Breast epithelium (tissue), 4 donors: ENCODE measurements at regions not wholly inside any gene's neighbourhood (a gene's known extent, or its start where the extent isn't known, plus 50 kb on each side); places are given as distances from the start of the nearest gene placed in this dataset.

Experiments used
- DNase-seq, 2 donors: peaks; one replicate each; pipeline ENCODE4 v3.0.0-alpha.2; 2019; ENCODE audit warnings: low spot score in 2 of 2
- H3K27ac ChIP-seq, 2 donors: fragments of 200-600 bp; sonication (generic) in 1 of 2; one replicate each; pipeline ENCODE4 v1.5.1; 2016 to 2019; ENCODE audit warnings: mild to moderate bottlenecking in 1 of 2
- H3K27me3 ChIP-seq, 2 donors: fragments of 200-600 bp; sonication (generic) in 1 of 2; one replicate each; pipeline versions ENCODE4 v1.5.1 to v1.6.0; 2017 to 2019; ENCODE audit warnings: control low read depth in 1 of 2, mild to moderate bottlenecking in 1 of 2
- H3K36me3 ChIP-seq: fragments of 200-600 bp; one replicate; pipeline ENCODE4 v1.5.1; 2019
- H3K4me1 ChIP-seq, 2 donors: fragments of 200-600 bp; sonication (generic); one replicate each; pipeline ENCODE4 v1.5.1; 2016 to 2019; ENCODE audit warnings: control low read depth in 1 of 2
- H3K4me3 ChIP-seq, 3 donors: fragments of 200-600 bp; sonication (generic); 1 replicate in 2 of 3; 2 replicates in 1 of 3; pipeline ENCODE4 v1.5.1; 2016 to 2019; ENCODE audit warnings: mild to moderate bottlenecking in 3 of 3, moderate library complexity in 2 of 3
- H3K9me3 ChIP-seq, 2 donors: fragments of 200-600 bp; sonication (generic) in 1 of 2; one replicate each; pipeline ENCODE4 v1.5.1; 2016 to 2019; ENCODE audit warnings: control low read depth in 1 of 2
- CTCF ChIP-seq, 3 donors: fragments of 450-650 bp; IDR thresholded peaks; one replicate each; pipeline ENCODE4 v1.5.1; 2016 to 2017; ENCODE audit warnings: antibody characterized with exemption in 3 of 3, mild to moderate bottlenecking in 3 of 3, moderate library complexity in 3 of 3
- POLR2A ChIP-seq: fragments of 450-650 bp; IDR thresholded peaks from one replicate; pipeline ENCODE4 v1.6.1; 2016; ENCODE audit warnings: antibody characterized with exemption, mild to moderate bottlenecking, moderate library complexity
- POLR2AphosphoS5 ChIP-seq, 3 donors: sonication (generic); formaldehyde crosslinking; IDR thresholded peaks; one replicate each; pipeline ENCODE4 v1.6.1; 2017; ENCODE audit warnings: antibody characterized with exemption in 3 of 3
- intact Hi-C: fragments of 100-400 bp; cut with DNase I; formaldehyde crosslinking; loops from one replicate; pipeline ENCODE4 v1.15.1; 2023; ENCODE audit warnings: low total_unique reads

GRCh38 chr3:30225021-30225420 lies 381.4 kb upstream of the TGFBR2 start:
- H3K27ac ChIP-seq = no peak overlapping the region
- intact Hi-C loops = no loop called here
- H3K27me3 ChIP-seq = no peaks in the 10 kb centered on the region
- no peak overlapping the region for H3K4me3 ChIP-seq
- DNase-seq = no peak
- H3K36me3 ChIP-seq = no peaks in the 10 kb centered on the region
- no peaks in the 10 kb centered on the region for H3K9me3 ChIP-seq
- TF ChIP-seq POLR2A (no peak), CTCF (IDR thresholded peaks at IDR 0.05) (no peak), POLR2AphosphoS5 (IDR thresholded peaks at IDR 0.05) (no peak)
- H3K4me1 ChIP-seq = no peaks in the 10 kb centered on the region

- no peak overlapping the region for H3K27ac ChIP-seq
- H3K36me3 ChIP-seq = no peaks in the 10 kb centered on the region
- H3K4me1 ChIP-seq = no peaks in the 10 kb centered on the region
- DNase-seq = no peak
- H3K4me3 ChIP-seq = no peak overlapping the region
- TF ChIP-seq CTCF (IDR thresholded peaks at IDR 0.05) = no peak
- intact Hi-C loops = no loop called here
- no peaks in the 10 kb centered on the region for H3K9me3 ChIP-seq
- H3K27me3 ChIP-seq = no peaks in the 10 kb centered on the region
Measured at GRCh38 chr3:30226601-30227151, 379.7 kb upstream of the TGFBR2 start.

GRCh38 chr3:30227571-30228301 lies 378.7 kb upstream of the TGFBR2 start:
- DNase-seq = no peak
- H3K27me3 ChIP-seq = no peaks in the 10 kb centered on the region
- H3K4me1 ChIP-seq = no peaks in the 10 kb centered on the region
- TF ChIP-seq POLR2AphosphoS5 (IDR thresholded peaks at IDR 0.05) (peak in 1 of 3 donors; percentile 13), CTCF (IDR thresholded peaks at IDR 0.05) (no peak)
- peak overlapping the region; percentile 2 to 39 for H3K27ac ChIP-seq
- no peak overlapping the region for H3K4me3 ChIP-seq
- H3K36me3 ChIP-seq = no peaks in the 10 kb centered on the region
- no peaks in the 10 kb centered on the region for H3K9me3 ChIP-seq
- intact Hi-C loops = no loop called here

- intact Hi-C loops = no loop called here
- peak overlapping the region in 1 of 2 donors; percentile 2 for H3K27ac ChIP-seq
- TF ChIP-seq POLR2A (no peak), POLR2AphosphoS5 (IDR thresholded peaks at IDR 0.05) (no peak), CTCF (IDR thresholded peaks at IDR 0.05) (no peak)
Measured at GRCh38 chr3:30228302-30228631, 378.1 kb upstream of the TGFBR2 start.

GRCh38 chr3:30231277-30232141 lies 374.9 kb upstream of the TGFBR2 start:
- H3K4me1 ChIP-seq = no peaks in the 10 kb centered on the region
- no peaks in the 10 kb centered on the region for H3K36me3 ChIP-seq
- DNase-seq = no peak
- H3K27me3 ChIP-seq = no peaks in the 10 kb centered on the region
- TF ChIP-seq POLR2AphosphoS5 (IDR thresholded peaks at IDR 0.05) (peak in 1 of 3 donors; percentile 38), POLR2A (no peak), CTCF (IDR thresholded peaks at IDR 0.05) (no peak)
- peak overlapping the region in 1 of 3 donors; percentile 35 for H3K4me3 ChIP-seq
- no peaks in the 10 kb centered on the region for H3K9me3 ChIP-seq
- peak overlapping the region; percentile 52 to 76 for H3K27ac ChIP-seq
- intact Hi-C loops = no loop called here

More at GRCh38 chr3:30228302-30228631, 378.1 kb upstream of the TGFBR2 start:
- no peak overlapping the region for H3K4me3 ChIP-seq
- DNase-seq = no peak
- no peaks in the 10 kb centered on the region for H3K36me3 ChIP-seq
- H3K4me1 ChIP-seq = no peaks in the 10 kb centered on the region
- no peaks in the 10 kb centered on the region for H3K9me3 ChIP-seq
- no peaks in the 10 kb centered on the region for H3K27me3 ChIP-seq
